GM18505 (cell line): ENCODE measurements at regions not wholly inside any gene's neighbourhood (a gene's known extent, or its start where the extent isn't known, plus 50 kb on each side); places are given as distances from the start of the nearest gene placed in this dataset.
"Not testable (repeated sequence)": the region's sequence is repeated elsewhere in the genome, so short reads cannot be mapped to it uniquely, and the experiment has no call there.

Experiments used
- ATAC-seq: cut with Tn5 transposase; IDR thresholded peaks from one replicate; pipeline ENCODE4 v1.9.1; 2021; ENCODE audit not compliant: unreplicated experiment
- POLR2A ChIP-seq: IDR thresholded peaks from 4 replicates; pipeline ENCODE4 v1.6.1; 2011; ENCODE audit warnings: borderline replicate concordance; ENCODE audit not compliant: insufficient read depth, insufficient read length; ENCODE audit errors: extremely low read depth

GRCh38 chr15:62346168-62346567 lies 181.1 kb upstream of the C2CD4B start:
- TF ChIP-seq POLR2A = no peak
- no peak for ATAC-seq

- TF ChIP-seq POLR2A = no peak
- no peak for ATAC-seq
These were observed 183.0 kb upstream of the C2CD4B start for GRCh38 chr15:62348118-62348517.

- TF ChIP-seq POLR2A = no peak
- ATAC-seq = no peak
These were observed 183.5 kb upstream of the C2CD4B start for GRCh38 chr15:62348623-62349022.

GRCh38 chr15:62352817-62353216 lies 187.7 kb upstream of the C2CD4B start:
- no peak for TF ChIP-seq POLR2A
- ATAC-seq = no peak

GRCh38 chr15:62357431-62357830 lies 192.3 kb upstream of the C2CD4B start:
- no peak for TF ChIP-seq POLR2A
- ATAC-seq = no peak

- ATAC-seq = no peak
- TF ChIP-seq POLR2A = no peak
These were observed 194.3 kb upstream of the C2CD4B start for GRCh38 chr15:62359416-62359815.

- ATAC-seq = no peak
- TF ChIP-seq POLR2A = no peak
These were observed 195.4 kb upstream of the C2CD4B start for GRCh38 chr15:62360332-62361097.

GRCh38 chr15:62362144-62362543 lies 197.1 kb upstream of the C2CD4B start:
- TF ChIP-seq POLR2A = no peak
- ATAC-seq = no peak

- no peak for TF ChIP-seq POLR2A
- no peak for ATAC-seq
These were observed 197.5 kb upstream of the C2CD4B start for GRCh38 chr15:62362608-62363007.

- TF ChIP-seq POLR2A = no peak
- no peak for ATAC-seq
These were observed 198.8 kb upstream of the C2CD4B start for GRCh38 chr15:62363913-62364312.

GRCh38 chr15:62365795-62366442 lies 200.8 kb upstream of the C2CD4B start:
- TF ChIP-seq POLR2A = no peak
- no peak for ATAC-seq

GRCh38 chr15:62369454-62369853 lies 204.4 kb upstream of the C2CD4B start:
- no peak for ATAC-seq
- no peak for TF ChIP-seq POLR2A

GRCh38 chr15:62371683-62372082 lies 206.6 kb upstream of the C2CD4B start:
- not testable (repeated sequence) for ATAC-seq

- no peak for TF ChIP-seq POLR2A
- no peak for ATAC-seq
These were observed 212.8 kb upstream of the C2CD4B start for GRCh38 chr15:62377736-62378480.
